Hepatocyte (in vitro differentiated cells): ENCODE measurements at regions not wholly inside any gene's neighbourhood (a gene's known extent, or its start where the extent isn't known, plus 50 kb on each side); places are given as distances from the start of the nearest gene placed in this dataset.

ENCODE experiments used
- DNase-seq: peaks from one replicate; pipeline ENCODE4 v3.0.0-alpha.2; 2016; ENCODE audit warnings: low spot score
- H2AFZ ChIP-seq: fragments of 200-600 bp; sonication (generic); 2 replicates; pipeline ENCODE4 v1.6.0; 2016; ENCODE audit warnings: antibody characterized with exemption, mild to moderate bottlenecking
- H3K27ac ChIP-seq: fragments of 200-600 bp; sonication (generic); 2 replicates; pipeline ENCODE4 v1.5.1; 2016; ENCODE audit warnings: mild to moderate bottlenecking
- H3K27me3 ChIP-seq: fragments of 200-600 bp; sonication (generic); 2 replicates; pipeline ENCODE4 v1.6.1; 2016
- H3K36me3 ChIP-seq: fragments of 200-600 bp; sonication (generic); replicated peaks from 2 replicates; pipeline ENCODE4 v1.5.1; 2016; ENCODE audit warnings: low read depth; ENCODE audit not compliant: insufficient read depth
- H3K4me1 ChIP-seq: fragments of 200-600 bp; sonication (generic); 2 replicates; pipeline ENCODE4 v1.5.1; 2016; ENCODE audit warnings: mild to moderate bottlenecking, moderate library complexity; ENCODE audit not compliant: insufficient read depth
- H3K4me2 ChIP-seq: fragments of 200-600 bp; sonication (generic); 2 replicates; pipeline ENCODE4 v1.6.0; 2016
- H3K4me3 ChIP-seq: fragments of 200-600 bp; sonication (generic); 2 replicates; pipeline ENCODE4 v1.5.1; 2016; ENCODE audit warnings: mild to moderate bottlenecking
- H3K79me2 ChIP-seq: fragments of 200-600 bp; sonication (generic); 2 replicates; pipeline ENCODE4 v1.6.0; 2017; ENCODE audit warnings: mild to moderate bottlenecking
- H3K9me2 ChIP-seq: fragments of 200-600 bp; sonication (generic); replicated peaks from 2 replicates; pipeline ENCODE4 v1.6.0; 2017; ENCODE audit warnings: mild to moderate bottlenecking; ENCODE audit not compliant: insufficient read depth
- H3K9me3 ChIP-seq: fragments of 200-600 bp; sonication (generic); 2 replicates; pipeline ENCODE4 v1.5.1; 2016; ENCODE audit warnings: low read depth, mild to moderate bottlenecking
- H4K20me1 ChIP-seq: fragments of 200-600 bp; sonication (generic); 2 replicates; pipeline ENCODE4 v1.6.0; 2016; ENCODE audit warnings: mild to moderate bottlenecking; ENCODE audit not compliant: insufficient read depth, poor library complexity, severe bottlenecking
- EZH2 ChIP-seq: fragments of 200-600 bp; sonication (generic); IDR thresholded peaks from 2 replicates; pipeline ENCODE4 v1.6.1; 2016; ENCODE audit warnings: antibody characterized with exemption, mild to moderate bottlenecking, borderline replicate concordance
- EZH2phosphoT487 ChIP-seq: fragments of 200-600 bp; sonication (generic); IDR thresholded peaks from one replicate; pipeline ENCODE4 v1.6.1; 2018; ENCODE audit warnings: antibody characterized with exemption, mild to moderate bottlenecking, low read depth, moderate library complexity; ENCODE audit not compliant: unreplicated experiment, severe bottlenecking
- WGBS: methylation state at CpG from one replicate; pipeline ENCODE4 v1.1.6; 2016; ENCODE audit warnings: low lambda C conversion rate; ENCODE audit errors: missing lambda C conversion rate; 5-methylcytosine and 5-hydroxymethylcytosine counted together
- TF ChIP-seq, protein P1 (sequence below): fragments of 200-600 bp; sonication (generic); IDR thresholded peaks from 2 replicates; pipeline ENCODE4 v1.5.1; 2016; ENCODE audit warnings: antibody characterized with exemption, mild to moderate bottlenecking; ENCODE audit not compliant: poor library complexity

DNA sequence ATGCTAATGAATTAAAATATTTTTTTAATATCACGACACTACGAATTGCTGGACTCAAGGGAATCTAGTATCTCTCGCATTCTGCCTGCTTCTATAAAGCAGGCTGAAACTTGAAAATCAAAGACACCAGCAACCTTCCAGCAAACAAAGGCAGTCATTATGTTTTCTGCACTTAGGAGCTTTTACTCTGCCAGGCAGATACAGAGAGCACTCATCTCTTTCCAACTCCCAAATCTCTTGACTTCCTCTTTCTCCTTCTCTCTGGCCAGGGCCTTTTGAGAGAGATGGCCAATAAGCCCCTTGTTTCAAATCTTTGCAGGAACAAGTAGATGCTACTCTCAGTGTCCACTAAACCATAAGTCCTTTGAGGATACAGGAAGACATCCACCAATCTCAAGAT is 95.2 kb upstream of the KLF3 start:
- no peaks in the 10 kb centered on the region for H3K36me3 ChIP-seq
- no peak overlapping the region for H2AFZ ChIP-seq
- TF ChIP-seq EZH2phosphoT487, result no peak
- TF ChIP-seq, protein P1, sequence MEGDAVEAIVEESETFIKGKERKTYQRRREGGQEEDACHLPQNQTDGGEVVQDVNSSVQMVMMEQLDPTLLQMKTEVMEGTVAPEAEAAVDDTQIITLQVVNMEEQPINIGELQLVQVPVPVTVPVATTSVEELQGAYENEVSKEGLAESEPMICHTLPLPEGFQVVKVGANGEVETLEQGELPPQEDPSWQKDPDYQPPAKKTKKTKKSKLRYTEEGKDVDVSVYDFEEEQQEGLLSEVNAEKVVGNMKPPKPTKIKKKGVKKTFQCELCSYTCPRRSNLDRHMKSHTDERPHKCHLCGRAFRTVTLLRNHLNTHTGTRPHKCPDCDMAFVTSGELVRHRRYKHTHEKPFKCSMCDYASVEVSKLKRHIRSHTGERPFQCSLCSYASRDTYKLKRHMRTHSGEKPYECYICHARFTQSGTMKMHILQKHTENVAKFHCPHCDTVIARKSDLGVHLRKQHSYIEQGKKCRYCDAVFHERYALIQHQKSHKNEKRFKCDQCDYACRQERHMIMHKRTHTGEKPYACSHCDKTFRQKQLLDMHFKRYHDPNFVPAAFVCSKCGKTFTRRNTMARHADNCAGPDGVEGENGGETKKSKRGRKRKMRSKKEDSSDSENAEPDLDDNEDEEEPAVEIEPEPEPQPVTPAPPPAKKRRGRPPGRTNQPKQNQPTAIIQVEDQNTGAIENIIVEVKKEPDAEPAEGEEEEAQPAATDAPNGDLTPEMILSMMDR, result no peak
- TF ChIP-seq EZH2, result no peak

DNA sequence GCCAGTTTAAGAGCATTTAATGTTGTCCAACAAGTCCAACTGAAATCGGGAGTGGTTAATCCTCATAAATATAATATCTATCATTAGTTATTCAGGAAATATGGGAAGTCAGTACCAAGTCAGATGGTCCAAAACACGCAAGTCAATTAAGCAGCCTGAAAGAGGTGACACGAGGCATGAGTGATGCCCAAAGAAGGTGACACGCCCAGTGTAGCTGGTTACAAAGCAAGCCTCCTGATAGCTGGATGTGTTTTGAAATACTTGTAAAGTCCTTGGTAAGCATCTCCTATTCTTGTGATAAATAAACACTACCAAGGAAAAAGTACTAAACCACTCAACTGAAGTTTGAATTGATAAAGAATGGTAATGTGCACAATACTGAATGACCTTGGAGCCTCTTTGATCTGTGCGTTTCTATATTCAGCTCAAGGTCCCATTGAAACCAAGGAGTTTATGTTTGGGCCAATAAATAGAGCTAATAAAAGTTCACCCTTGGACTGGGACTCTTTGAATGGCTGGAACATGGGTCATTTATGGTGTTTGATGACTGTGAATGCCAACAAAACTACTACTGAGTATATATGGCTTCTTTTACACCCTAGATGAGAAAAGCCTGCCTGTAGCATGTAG is 93.2 kb upstream of the KLF3 start:
- no peaks in the 10 kb centered on the region for H3K36me3 ChIP-seq
- TF ChIP-seq, protein P1, result no peak
- TF ChIP-seq EZH2phosphoT487 (no peak), EZH2 (no peak)
- WGBS, result 71% methylated on average over 5 of the region's 5 CpGs
- no peaks in the 10 kb centered on the region for H3K9me3 ChIP-seq
- H3K27ac ChIP-seq, result peak overlapping the region; percentile 92
- peak; percentile 63 for DNase-seq
- peaks cover 8% of the 10 kb centered on the region for H3K4me1 ChIP-seq
- no peak overlapping the region for H2AFZ ChIP-seq
- H3K27me3 ChIP-seq, result no peaks in the 10 kb centered on the region
- no peaks in the 10 kb centered on the region for H4K20me1 ChIP-seq
- H3K79me2 ChIP-seq, result no peaks in the 10 kb centered on the region
- peak overlapping the region; percentile 49 for H3K4me2 ChIP-seq
- no peak overlapping the region for H3K4me3 ChIP-seq
- H3K9me2 ChIP-seq, result no peaks in the 10 kb centered on the region

More for the DNA sequence above, 95.2 kb upstream of the KLF3 start:
- no peak for DNase-seq
- H3K9me3 ChIP-seq, result no peaks in the 10 kb centered on the region
- H3K4me1 ChIP-seq, result peaks cover 17% of the 10 kb centered on the region
- H3K79me2 ChIP-seq, result no peaks in the 10 kb centered on the region
- no peaks in the 10 kb centered on the region for H4K20me1 ChIP-seq
- 96% methylated on average over 3 of the region's 3 CpGs for WGBS
- no peak overlapping the region for H3K4me3 ChIP-seq
- H3K4me2 ChIP-seq, result no peak overlapping the region
- H3K27ac ChIP-seq, result no peak overlapping the region
- H3K9me2 ChIP-seq, result no peaks in the 10 kb centered on the region
- no peaks in the 10 kb centered on the region for H3K27me3 ChIP-seq

DNA sequence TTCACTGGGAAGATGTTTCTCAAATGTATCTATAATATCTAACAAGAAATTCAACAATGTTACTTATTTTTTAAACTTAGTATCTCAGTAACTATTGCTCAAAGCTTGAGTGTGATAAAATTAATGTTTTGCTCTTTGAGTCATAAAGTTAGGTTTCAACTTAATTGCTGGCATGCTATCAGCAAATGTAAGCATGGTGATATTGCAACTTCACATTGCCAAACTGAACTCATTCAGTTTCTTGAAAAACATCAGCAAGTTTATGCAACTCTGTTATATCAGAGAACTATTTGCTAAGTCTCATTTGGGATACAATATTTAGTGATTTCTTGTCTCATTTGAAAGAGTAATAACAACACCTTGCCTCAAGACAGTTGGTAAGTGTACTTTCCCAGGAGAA is 91.2 kb upstream of the KLF3 start:
- Histone ChIP-seq H3K36me3 (no peaks in the 10 kb centered on the region), H3K4me2 (no peak overlapping the region), H3K4me3 (no peak overlapping the region), H4K20me1 (no peaks in the 10 kb centered on the region), H3K79me2 (no peaks in the 10 kb centered on the region), H3K4me1 (peaks cover 6% of the 10 kb centered on the region), H3K9me3 (no peaks in the 10 kb centered on the region), H3K27me3 (no peaks in the 10 kb centered on the region), H3K9me2 (no peaks in the 10 kb centered on the region), H3K27ac (peak overlapping the region; percentile 92), H2AFZ (no peak overlapping the region)
- no peak for TF ChIP-seq EZH2phosphoT487
- no peak for TF ChIP-seq EZH2
- TF ChIP-seq, protein P1, result no peak
- DNase-seq, result no peak
